Posterior vena cava (tissue), 2 donors: ENCODE measurements at regions not wholly inside any gene's neighbourhood (a gene's known extent, or its start where the extent isn't known, plus 50 kb on each side); places are given as distances from the start of the nearest gene placed in this dataset.
"Not testable (repeated sequence)": the region's sequence is repeated elsewhere in the genome, so short reads cannot be mapped to it uniquely, and the experiment has no call there.

Source experiments
- DNase-seq: peaks from one replicate; pipeline ENCODE4 v3.0.0-alpha.2; 2020; ENCODE audit warnings: low spot score
- intact Hi-C, 2 donors: fragments of 100-400 bp; cut with DNase I; formaldehyde crosslinking; loops; one replicate each; pipeline versions ENCODE4 v1.14.1 to v1.14.2; 2022 to 2023
- donor health status: DM: yes; HTN: yes; CAD: no.
- donor health status: DM: yes; HTN: yes; CAD: no.

GRCh38 chr2:116879650-116880160 lies 934.8 kb upstream of the DDX18 start:
- intact Hi-C loops, result no loop called here
- DNase-seq, result no peak

- no peak for DNase-seq
- intact Hi-C loops, result no loop called here
These were observed 923.3 kb upstream of the DDX18 start for GRCh38 chr2:116891191-116891590.

GRCh38 chr2:116911540-116911939 lies 903.0 kb upstream of the DDX18 start:
- intact Hi-C loops, result no loop called here
- no peak for DNase-seq

- intact Hi-C loops, result no loop called here
These were observed 898.8 kb upstream of the DDX18 start for GRCh38 chr2:116915673-116916072.

GRCh38 chr2:116917196-116917595 lies 897.3 kb upstream of the DDX18 start:
- intact Hi-C loops, result no loop called here
- DNase-seq, result no peak

More at GRCh38 chr2:116915673-116916072, 898.8 kb upstream of the DDX18 start:
- DNase-seq, result no peak

- intact Hi-C loops, result no loop called here
- DNase-seq, result no peak
These were observed 895.9 kb upstream of the DDX18 start for GRCh38 chr2:116918574-116918973.

GRCh38 chr2:116922414-116922813 lies 892.1 kb upstream of the DDX18 start:
- DNase-seq, result no peak
- intact Hi-C loops, result no loop called here

- no peak for DNase-seq
- intact Hi-C loops, result no loop called here
These were observed 890.0 kb upstream of the DDX18 start for GRCh38 chr2:116924509-116924908.

- intact Hi-C loops, result no loop called here
- no peak for DNase-seq
These were observed 879.2 kb upstream of the DDX18 start for GRCh38 chr2:116935097-116935814.

- intact Hi-C loops, result no loop called here
- no peak for DNase-seq
These were observed 866.2 kb upstream of the DDX18 start for GRCh38 chr2:116948258-116948657.

GRCh38 chr2:116949249-116949648 lies 865.2 kb upstream of the DDX18 start:
- intact Hi-C loops, result no loop called here
- DNase-seq, result no peak

- intact Hi-C loops, result no loop called here
- no peak for DNase-seq
These were observed 862.2 kb upstream of the DDX18 start for GRCh38 chr2:116952254-116952653.

- no peak for DNase-seq
- intact Hi-C loops, result no loop called here
These were observed 858.8 kb upstream of the DDX18 start for GRCh38 chr2:116955646-116956045.

- DNase-seq, result no peak
- intact Hi-C loops, result loop anchor here in 1 of 2 donors (5.0 kb wide), 1 partner anchor 323 kb away; no protein-coding TSS in a partner anchor
These were observed 838.9 kb upstream of the DDX18 start for GRCh38 chr2:116975608-116976007.

- intact Hi-C loops, result loop anchor here in 1 of 2 donors (5.0 kb wide), 1 partner anchor 328 kb away; no protein-coding TSS in a partner anchor
- DNase-seq, result no peak
These were observed 834.4 kb upstream of the DDX18 start for GRCh38 chr2:116979916-116980764.

GRCh38 chr2:116987447-116987846 lies 827.0 kb upstream of the DDX18 start:
- intact Hi-C loops, result no loop called here

GRCh38 chr2:116988303-116988702 lies 826.2 kb upstream of the DDX18 start:
- DNase-seq, result no peak
- intact Hi-C loops, result no loop called here

More at GRCh38 chr2:116987447-116987846, 827.0 kb upstream of the DDX18 start:
- DNase-seq, result no peak

GRCh38 chr2:117019357-117019756 lies 795.1 kb upstream of the DDX18 start:
- intact Hi-C loops, result no loop called here
- no peak for DNase-seq

- intact Hi-C loops, result no loop called here
- DNase-seq, result no peak
These were observed 786.8 kb upstream of the DDX18 start for GRCh38 chr2:117027646-117028045.

GRCh38 chr2:117028708-117029107 lies 785.8 kb upstream of the DDX18 start:
- intact Hi-C loops, result not testable (repeated sequence)
- DNase-seq, result peak; percentile 57
